ENCODE measurements at regions not wholly inside any gene's neighbourhood (a gene's known extent, or its start where the extent isn't known, plus 50 kb on each side); places are given as distances from the start of the nearest gene placed in this dataset.

DNA sequence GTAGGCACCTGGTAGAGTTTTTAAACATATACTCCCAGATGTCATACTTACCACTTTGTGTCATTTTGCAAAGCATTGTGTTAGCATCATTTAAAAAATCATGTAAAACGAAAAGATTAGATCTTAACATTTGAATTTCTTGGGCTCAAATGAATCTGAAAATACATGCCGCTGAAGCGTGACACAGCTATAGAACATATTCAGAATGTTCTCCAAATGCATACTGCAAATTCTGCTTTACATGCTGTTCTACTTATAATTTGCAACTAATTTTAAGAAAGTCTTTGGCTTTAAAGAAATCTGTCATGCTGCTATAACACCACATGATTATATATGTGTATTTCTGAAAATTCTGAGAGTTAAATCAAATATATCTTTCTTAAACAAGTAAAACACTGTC, 109.2 kb upstream of the CAV2 start:
- no peak overlapping the region for H3K4me3 ChIP-seq
- H3K27ac ChIP-seq (ENCODE audit: low read depth): no peak overlapping the region
- Mint-ChIP-seq H3K9me3 (no peaks in the 10 kb centered on the region), H3K36me3 (ENCODE audit: low read depth) (no peaks in the 10 kb centered on the region), H3K27ac (no peak overlapping the region), H3K4me3 (no peak overlapping the region), H3K27me3 (ENCODE audit: insufficient read depth, low read depth, poor library complexity) (peaks cover 6% of the 10 kb centered on the region), H3K4me1 (peaks cover 5% of the 10 kb centered on the region; the same call in 2 of the 3 replicates)
- H3K27me3 ChIP-seq (ENCODE audit: insufficient read depth): no peaks in the 10 kb centered on the region
- H3K9me2 ChIP-seq (ENCODE audit: insufficient read depth): no peaks in the 10 kb centered on the region
- no peaks in the 10 kb centered on the region for H3K79me2 ChIP-seq (replicated peaks; ENCODE audit: insufficient read depth)
- peaks cover 2% of the 10 kb centered on the region for H3K4me1 ChIP-seq (ENCODE audit: insufficient read depth)
- no peak overlapping the region for H3K4me2 ChIP-seq
- H4K20me1 ChIP-seq (replicated peaks; ENCODE audit: insufficient read depth): no peaks in the 10 kb centered on the region
- no peak overlapping the region for H2AFZ ChIP-seq
- H3K36me3 ChIP-seq (ENCODE audit: insufficient read depth): no peaks in the 10 kb centered on the region
- no peaks in the 10 kb centered on the region for H3F3A ChIP-seq (replicated peaks; ENCODE audit: low read depth)
- ATAC-seq (no peak), DNase-seq (ENCODE audit: low spot score) (no peak)
- TF ChIP-seq, protein P1, sequence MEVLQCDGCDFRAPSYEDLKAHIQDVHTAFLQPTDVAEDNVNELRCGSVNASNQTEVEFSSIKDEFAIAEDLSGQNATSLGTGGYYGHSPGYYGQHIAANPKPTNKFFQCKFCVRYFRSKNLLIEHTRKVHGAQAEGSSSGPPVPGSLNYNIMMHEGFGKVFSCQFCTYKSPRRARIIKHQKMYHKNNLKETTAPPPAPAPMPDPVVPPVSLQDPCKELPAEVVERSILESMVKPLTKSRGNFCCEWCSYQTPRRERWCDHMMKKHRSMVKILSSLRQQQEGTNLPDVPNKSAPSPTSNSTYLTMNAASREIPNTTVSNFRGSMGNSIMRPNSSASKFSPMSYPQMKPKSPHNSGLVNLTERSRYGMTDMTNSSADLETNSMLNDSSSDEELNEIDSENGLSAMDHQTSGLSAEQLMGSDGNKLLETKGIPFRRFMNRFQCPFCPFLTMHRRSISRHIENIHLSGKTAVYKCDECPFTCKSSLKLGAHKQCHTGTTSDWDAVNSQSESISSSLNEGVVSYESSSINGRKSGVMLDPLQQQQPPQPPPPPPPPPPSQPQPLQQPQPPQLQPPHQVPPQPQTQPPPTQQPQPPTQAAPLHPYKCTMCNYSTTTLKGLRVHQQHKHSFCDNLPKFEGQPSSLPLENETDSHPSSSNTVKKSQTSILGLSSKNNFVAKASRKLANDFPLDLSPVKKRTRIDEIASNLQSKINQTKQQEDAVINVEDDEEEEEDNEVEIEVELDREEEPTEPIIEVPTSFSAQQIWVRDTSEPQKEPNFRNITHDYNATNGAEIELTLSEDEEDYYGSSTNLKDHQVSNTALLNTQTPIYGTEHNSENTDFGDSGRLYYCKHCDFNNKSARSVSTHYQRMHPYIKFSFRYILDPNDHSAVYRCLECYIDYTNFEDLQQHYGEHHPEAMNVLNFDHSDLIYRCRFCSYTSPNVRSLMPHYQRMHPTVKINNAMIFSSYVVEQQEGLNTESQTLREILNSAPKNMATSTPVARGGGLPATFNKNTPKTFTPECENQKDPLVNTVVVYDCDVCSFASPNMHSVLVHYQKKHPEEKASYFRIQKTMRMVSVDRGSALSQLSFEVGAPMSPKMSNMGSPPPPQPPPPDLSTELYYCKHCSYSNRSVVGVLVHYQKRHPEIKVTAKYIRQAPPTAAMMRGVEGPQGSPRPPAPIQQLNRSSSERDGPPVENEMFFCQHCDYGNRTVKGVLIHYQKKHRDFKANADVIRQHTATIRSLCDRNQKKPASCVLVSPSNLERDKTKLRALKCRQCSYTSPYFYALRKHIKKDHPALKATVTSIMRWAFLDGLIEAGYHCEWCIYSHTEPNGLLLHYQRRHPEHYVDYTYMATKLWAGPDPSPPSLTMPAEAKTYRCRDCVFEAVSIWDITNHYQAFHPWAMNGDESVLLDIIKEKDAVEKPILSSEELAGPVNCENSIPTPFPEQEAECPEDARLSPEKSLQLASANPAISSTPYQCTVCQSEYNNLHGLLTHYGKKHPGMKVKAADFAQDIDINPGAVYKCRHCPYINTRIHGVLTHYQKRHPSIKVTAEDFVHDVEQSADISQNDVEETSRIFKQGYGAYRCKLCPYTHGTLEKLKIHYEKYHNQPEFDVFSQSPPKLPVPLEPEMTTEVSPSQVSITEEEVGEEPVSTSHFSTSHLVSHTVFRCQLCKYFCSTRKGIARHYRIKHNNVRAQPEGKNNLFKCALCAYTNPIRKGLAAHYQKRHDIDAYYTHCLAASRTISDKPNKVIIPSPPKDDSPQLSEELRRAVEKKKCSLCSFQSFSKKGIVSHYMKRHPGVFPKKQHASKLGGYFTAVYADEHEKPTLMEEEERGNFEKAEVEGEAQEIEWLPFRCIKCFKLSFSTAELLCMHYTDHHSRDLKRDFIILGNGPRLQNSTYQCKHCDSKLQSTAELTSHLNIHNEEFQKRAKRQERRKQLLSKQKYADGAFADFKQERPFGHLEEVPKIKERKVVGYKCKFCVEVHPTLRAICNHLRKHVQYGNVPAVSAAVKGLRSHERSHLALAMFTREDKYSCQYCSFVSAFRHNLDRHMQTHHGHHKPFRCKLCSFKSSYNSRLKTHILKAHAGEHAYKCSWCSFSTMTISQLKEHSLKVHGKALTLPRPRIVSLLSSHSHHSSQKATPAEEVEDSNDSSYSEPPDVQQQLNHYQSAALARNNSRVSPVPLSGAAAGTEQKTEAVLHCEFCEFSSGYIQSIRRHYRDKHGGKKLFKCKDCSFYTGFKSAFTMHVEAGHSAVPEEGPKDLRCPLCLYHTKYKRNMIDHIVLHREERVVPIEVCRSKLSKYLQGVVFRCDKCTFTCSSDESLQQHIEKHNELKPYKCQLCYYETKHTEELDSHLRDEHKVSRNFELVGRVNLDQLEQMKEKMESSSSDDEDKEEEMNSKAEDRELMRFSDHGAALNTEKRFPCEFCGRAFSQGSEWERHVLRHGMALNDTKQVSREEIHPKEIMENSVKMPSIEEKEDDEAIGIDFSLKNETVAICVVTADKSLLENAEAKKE (CRISPR knock-in tag; IDR thresholded peaks at IDR 0.05): no peak
- TF ChIP-seq EZH2phosphoT487 (IDR thresholded peaks at IDR 0.05; ENCODE audit: unreplicated experiment) (no peak), STAT1 (IDR thresholded peaks at IDR 0.05; ENCODE audit: unreplicated experiment) (no peak), POLR2AphosphoS5 (IDR thresholded peaks at IDR 0.05; ENCODE audit: low read depth) (no peak)

DNA sequence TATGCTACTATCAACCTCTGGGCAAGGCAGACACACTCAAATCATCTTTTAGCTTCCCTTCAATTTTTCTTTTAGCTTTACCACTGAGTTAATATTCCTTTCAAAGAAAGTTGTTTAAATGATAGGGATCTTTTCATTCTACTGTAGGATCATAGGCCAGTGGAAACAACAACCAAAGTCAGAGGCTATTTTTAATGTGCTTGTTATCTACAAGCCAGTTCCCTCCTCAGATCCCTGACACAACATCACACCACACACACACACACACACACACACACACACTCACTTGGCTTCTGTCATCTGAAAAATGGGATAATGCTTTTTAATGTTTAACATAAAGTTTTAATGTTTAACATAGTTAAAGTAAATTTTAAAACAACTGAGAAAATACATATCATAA, 106.7 kb upstream of the CAV2 start:
- ATAC-seq: no peak
- DNase-seq (ENCODE audit: low spot score): no peak
- no peak overlapping the region for H3K4me2 ChIP-seq

More for the DNA sequence above, 106.7 kb upstream of the CAV2 start:
- no peak overlapping the region for H2AFZ ChIP-seq
- no peaks in the 10 kb centered on the region; the same call in 2 of the 3 replicates for H3K4me1 Mint-ChIP-seq
- peaks cover 2% of the 10 kb centered on the region for H3K27me3 Mint-ChIP-seq (ENCODE audit: insufficient read depth, low read depth, poor library complexity)
- peaks cover 4% of the 10 kb centered on the region; the same call in 1 of the 2 replicates for H3K9me2 ChIP-seq (ENCODE audit: insufficient read depth)
- H3K4me3 Mint-ChIP-seq: no peak overlapping the region
- no peaks in the 10 kb centered on the region for H3K27me3 ChIP-seq (ENCODE audit: insufficient read depth)
- no peaks in the 10 kb centered on the region for H3F3A ChIP-seq (replicated peaks; ENCODE audit: low read depth)
- H3K9me3 Mint-ChIP-seq: 0 out of 3 replicates have a peak, but pooled peaks cover 2% of the 10 kb centered on the region
- H3K36me3 ChIP-seq (ENCODE audit: insufficient read depth): no peaks in the 10 kb centered on the region
- no peaks in the 10 kb centered on the region for H4K20me1 ChIP-seq (replicated peaks; ENCODE audit: insufficient read depth)
- no peaks in the 10 kb centered on the region for H3K79me2 ChIP-seq (replicated peaks; ENCODE audit: insufficient read depth)
- no peaks in the 10 kb centered on the region for H3K36me3 Mint-ChIP-seq (ENCODE audit: low read depth)
- H3K4me3 ChIP-seq: no peak overlapping the region
- no peak for TF ChIP-seq STAT1 (IDR thresholded peaks at IDR 0.05; ENCODE audit: unreplicated experiment)
- no peak for TF ChIP-seq ZNF331 (CRISPR knock-in tag; IDR thresholded peaks at IDR 0.05; ENCODE audit: low read depth)
- no peak for TF ChIP-seq EZH2 (IDR thresholded peaks at IDR 0.05; ENCODE audit: low read depth, unreplicated experiment)
- H3K27ac Mint-ChIP-seq: no peak overlapping the region
- no peak overlapping the region for H3K27ac ChIP-seq (ENCODE audit: low read depth)
- no peaks in the 10 kb centered on the region for H3K4me1 ChIP-seq (ENCODE audit: insufficient read depth)

Data from GM23338 (cell line).